Chondrocyte (in vitro differentiated cells): ENCODE measurements at regions not wholly inside any gene's neighbourhood (a gene's known extent, or its start where the extent isn't known, plus 50 kb on each side); places are given as distances from the start of the nearest gene placed in this dataset.

Experiments used
- DNase-seq: peaks from one replicate; pipeline ENCODE4 v3.0.0; 2021; ENCODE audit warnings: mixed read lengths, low spot score
- H3K27ac Mint-ChIP-seq: one replicate; pipeline ENCODE4 v1.8.0; 2021; ENCODE audit warnings: mild to moderate bottlenecking, moderate library complexity, mixed read lengths; ENCODE audit not compliant: unreplicated experiment
- H3K27me3 Mint-ChIP-seq: 2 replicates; pipeline ENCODE4 v1.8.0; 2021; ENCODE audit warnings: low read depth, mixed read lengths
- H3K36me3 Mint-ChIP-seq: 2 replicates; pipeline ENCODE4 v1.8.0; 2021; ENCODE audit warnings: low read depth, mixed read lengths
- H3K4me1 Mint-ChIP-seq: 2 replicates; pipeline ENCODE4 v1.8.0; 2021; ENCODE audit warnings: low read depth, mild to moderate bottlenecking, mixed read lengths
- H3K4me3 Mint-ChIP-seq: one replicate; pipeline ENCODE4 v1.8.0; 2021; ENCODE audit warnings: mild to moderate bottlenecking, moderate library complexity, mixed read lengths; ENCODE audit not compliant: unreplicated experiment
- H3K9me3 Mint-ChIP-seq: 2 replicates; pipeline ENCODE4 v1.8.0; 2021; ENCODE audit warnings: low read depth, mixed read lengths
- CTCF ChIP-seq: fragments of 200-600 bp; sonication (generic); IDR thresholded peaks from 2 replicates; pipeline ENCODE4 v1.5.0; 2021; ENCODE audit warnings: antibody characterized with exemption, mild to moderate bottlenecking, moderate library complexity

- Mint-ChIP-seq H3K27me3 (peaks cover 10% of the 10 kb centered on the region), H3K9me3 (peaks cover 2% of the 10 kb centered on the region), H3K4me3 (no peak overlapping the region), H3K4me1 (no peaks in the 10 kb centered on the region), H3K27ac (no peak overlapping the region), H3K36me3 (no peaks in the 10 kb centered on the region)
- DNase-seq, result no peak
- TF ChIP-seq CTCF, result no peak
Observed at GRCh38 chr12:77366616-77367015, 301.2 kb upstream of the E2F7 start.

- Mint-ChIP-seq H3K27me3 (peaks cover 12% of the 10 kb centered on the region), H3K36me3 (no peaks in the 10 kb centered on the region), H3K9me3 (peaks cover 2% of the 10 kb centered on the region), H3K4me1 (no peaks in the 10 kb centered on the region), H3K27ac (no peak overlapping the region), H3K4me3 (no peak overlapping the region)
- no peak for DNase-seq
- no peak for TF ChIP-seq CTCF
Observed at GRCh38 chr12:77364400-77364799, 299.0 kb upstream of the E2F7 start.

- no peak overlapping the region for H3K27ac Mint-ChIP-seq
- H3K27me3 Mint-ChIP-seq, result peaks cover 9% of the 10 kb centered on the region
- no peaks in the 10 kb centered on the region for H3K4me1 Mint-ChIP-seq
Observed at GRCh38 chr12:77362509-77363210, 297.3 kb upstream of the E2F7 start.

GRCh38 chr12:77357655-77358054, 292.3 kb upstream of the E2F7 start:
- peaks cover 16% of the 10 kb centered on the region for H3K27me3 Mint-ChIP-seq
- no peaks in the 10 kb centered on the region for H3K9me3 Mint-ChIP-seq
- no peak for TF ChIP-seq CTCF
- H3K27ac Mint-ChIP-seq, result no peak overlapping the region
- H3K4me1 Mint-ChIP-seq, result no peaks in the 10 kb centered on the region
- no peak overlapping the region for H3K4me3 Mint-ChIP-seq
- DNase-seq, result no peak
- H3K36me3 Mint-ChIP-seq, result no peaks in the 10 kb centered on the region

More at GRCh38 chr12:77362509-77363210, 297.3 kb upstream of the E2F7 start:
- no peak overlapping the region for H3K4me3 Mint-ChIP-seq
- H3K36me3 Mint-ChIP-seq, result no peaks in the 10 kb centered on the region
- no peak for TF ChIP-seq CTCF
- peaks cover 2% of the 10 kb centered on the region for H3K9me3 Mint-ChIP-seq
- no peak for DNase-seq

GRCh38 chr12:77354766-77355362, 289.5 kb upstream of the E2F7 start:
- Mint-ChIP-seq H3K36me3 (no peaks in the 10 kb centered on the region), H3K4me1 (no peaks in the 10 kb centered on the region), H3K9me3 (no peaks in the 10 kb centered on the region), H3K4me3 (no peak overlapping the region), H3K27ac (no peak overlapping the region), H3K27me3 (peaks cover 17% of the 10 kb centered on the region)
- TF ChIP-seq CTCF, result no peak
- no peak for DNase-seq
